ENCODE measurements at regions not wholly inside any gene's neighbourhood (a gene's known extent, or its start where the extent isn't known, plus 50 kb on each side); places are given as distances from the start of the nearest gene placed in this dataset.

DNA sequence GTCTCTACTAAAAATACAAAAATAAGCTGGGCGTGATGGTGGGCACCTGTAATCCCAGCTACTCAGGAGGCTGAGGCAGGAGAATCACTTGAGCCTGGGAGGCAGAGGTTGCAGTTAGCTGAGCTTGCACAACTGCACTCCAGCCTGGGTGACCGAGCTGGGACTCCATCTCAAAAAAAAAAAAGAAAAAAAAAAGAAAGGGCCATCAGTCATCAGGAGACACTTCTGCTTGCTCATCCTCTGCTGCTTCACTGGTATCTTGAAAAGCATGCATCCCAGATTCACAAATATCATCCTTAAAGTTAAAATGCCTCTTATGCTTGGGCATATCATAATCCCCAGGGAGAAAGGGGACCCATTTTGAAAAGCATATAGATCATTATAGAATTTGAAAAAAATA, 176.6 kb upstream of the NR2F2 start:
- H3K4me1 ChIP-seq = peaks cover 0 to 9% (median under 1%) of the 10 kb centered on the region in 4 donors
- no peaks in the 10 kb centered on the region for H3K9me3 ChIP-seq
- DNase-seq = no peak
- no peak overlapping the region for H3K27ac ChIP-seq
- intact Hi-C loops (cut with DNase I; ENCODE audit: low total_unique reads) = no loop called here
- no peak overlapping the region for H3K4me3 ChIP-seq
- no peaks in the 10 kb centered on the region for H3K27me3 ChIP-seq
- no peaks in the 10 kb centered on the region for H3K36me3 ChIP-seq
- no peak for TF ChIP-seq CTCF (IDR thresholded peaks at IDR 0.05)

GRCh38 chr15:96158938-96159337, 171.6 kb upstream of the NR2F2 start:
- no peak for TF ChIP-seq CTCF (IDR thresholded peaks at IDR 0.05)

GRCh38 chr15:96160269-96160668, 170.2 kb upstream of the NR2F2 start:
- Histone ChIP-seq H3K27ac (peak overlapping the region; percentile 61 to 70), H3K36me3 (no peaks in the 10 kb centered on the region), H3K9me3 (no peaks in the 10 kb centered on the region), H3K4me3 (no peak overlapping the region), H3K27me3 (no peaks in the 10 kb centered on the region), H3K4me1 (peaks cover 0 to 31% (median 7%) of the 10 kb centered on the region in 4 donors)
- intact Hi-C loops (cut with DNase I; ENCODE audit: low total_unique reads) = no loop called here
- TF ChIP-seq CTCF (IDR thresholded peaks at IDR 0.05) = no peak
- DNase-seq = peak; percentile 67 to 83

More at GRCh38 chr15:96158938-96159337, 171.6 kb upstream of the NR2F2 start:
- peaks cover 0 to 31% (median 7%) of the 10 kb centered on the region in 4 donors for H3K4me1 ChIP-seq
- H3K27ac ChIP-seq = peak overlapping the region; percentile 61 to 70
- no peaks in the 10 kb centered on the region for H3K9me3 ChIP-seq
- no peak overlapping the region for H3K4me3 ChIP-seq
- DNase-seq = peak in 1 of 2 donors; percentile 69
- no peaks in the 10 kb centered on the region for H3K36me3 ChIP-seq
- intact Hi-C loops (cut with DNase I; ENCODE audit: low total_unique reads) = no loop called here
- H3K27me3 ChIP-seq = no peaks in the 10 kb centered on the region

DNA sequence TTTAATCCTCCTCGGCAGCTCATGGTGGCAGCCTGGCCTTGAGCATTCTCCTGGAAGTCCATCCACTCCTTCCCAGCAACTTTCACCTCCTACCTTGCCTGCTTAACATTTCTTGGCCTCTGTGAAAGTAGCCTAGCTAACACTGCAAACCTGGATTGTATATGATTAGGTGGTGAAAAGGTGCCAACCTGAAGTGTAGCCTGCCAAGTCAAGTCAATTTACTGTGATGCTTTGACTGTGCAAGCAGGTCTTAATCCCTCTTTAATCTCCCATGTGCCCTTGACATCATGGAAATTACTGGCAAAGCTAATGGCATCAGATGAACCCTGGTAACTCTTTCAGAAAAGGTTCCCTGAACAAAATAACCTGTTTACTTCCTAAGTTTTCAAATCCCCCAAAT, 169.7 kb upstream of the NR2F2 start:
- intact Hi-C loops (cut with DNase I; ENCODE audit: low total_unique reads) = no loop called here
- no peak for DNase-seq
- no peak for TF ChIP-seq CTCF (IDR thresholded peaks at IDR 0.05)
- Histone ChIP-seq H3K27me3 (no peaks in the 10 kb centered on the region), H3K9me3 (no peaks in the 10 kb centered on the region), H3K4me3 (no peak overlapping the region), H3K27ac (peak overlapping the region; percentile 61 to 70), H3K4me1 (peaks cover 0 to 34% (median 8%) of the 10 kb centered on the region in 4 donors), H3K36me3 (no peaks in the 10 kb centered on the region)

- Histone ChIP-seq H3K27ac (peak overlapping the region in 1 of 2 donors; percentile 70), H3K4me1 (peaks cover 0 to 49% (median 17%) of the 10 kb centered on the region in 4 donors), H3K36me3 (no peaks in the 10 kb centered on the region), H3K4me3 (no peak overlapping the region), H3K9me3 (no peaks in the 10 kb centered on the region), H3K27me3 (no peaks in the 10 kb centered on the region)
- TF ChIP-seq CTCF (IDR thresholded peaks at IDR 0.05) = no peak
- no peak for DNase-seq
- intact Hi-C loops (cut with DNase I; ENCODE audit: low total_unique reads) = no loop called here
Measured at GRCh38 chr15:96162322-96162721, 168.2 kb upstream of the NR2F2 start.

DNA sequence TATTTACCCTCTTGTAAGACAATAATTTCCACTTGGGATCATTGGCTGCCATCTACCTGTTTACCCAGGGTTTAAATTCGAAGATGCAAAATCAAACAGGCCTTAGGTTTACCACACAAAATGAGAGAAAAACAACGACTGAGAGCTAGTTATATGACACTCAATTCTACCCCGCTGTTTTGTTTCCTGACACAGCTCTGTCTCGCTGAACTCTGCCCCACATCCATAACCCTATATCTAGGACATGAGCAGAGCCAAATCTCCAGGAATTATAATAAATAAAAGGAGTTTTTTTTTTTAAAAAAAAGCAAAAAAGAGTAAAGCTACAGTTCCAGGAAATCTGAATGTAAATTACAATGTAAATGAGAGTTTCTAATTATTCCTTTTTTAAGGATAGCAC, 165.4 kb upstream of the NR2F2 start:
- peaks cover 0 to 35% (median 14%) of the 10 kb centered on the region in 4 donors for H3K4me1 ChIP-seq
- intact Hi-C loops (cut with DNase I; ENCODE audit: low total_unique reads) = no loop called here
- no peak overlapping the region for H3K4me3 ChIP-seq
- no peak for TF ChIP-seq CTCF (IDR thresholded peaks at IDR 0.05)
- no peaks in the 10 kb centered on the region for H3K27me3 ChIP-seq
- no peaks in the 10 kb centered on the region for H3K9me3 ChIP-seq
- peak overlapping the region in 1 of 2 donors; percentile 65 for H3K27ac ChIP-seq
- no peaks in the 10 kb centered on the region for H3K36me3 ChIP-seq
- no peak for DNase-seq
